H1 (cell line): ENCODE measurements at regions not wholly inside any gene's neighbourhood (a gene's known extent, or its start where the extent isn't known, plus 50 kb on each side); places are given as distances from the start of the nearest gene placed in this dataset.

ENCODE experiments used
- CTCF ChIA-PET: fragments of 300-600 bp; sonication (Branson Sonifier 250); formaldehyde crosslinking; loops from one replicate; lab custom pipeline; 2021; ENCODE audit not compliant: partially characterized antibody; lab: Charles Lee
- POLR2A ChIA-PET: fragments of 300-600 bp; sonication (Branson Sonifier 250); formaldehyde crosslinking; loops from one replicate; lab custom pipeline; 2021; ENCODE audit warnings: inconsistent platforms; ENCODE audit not compliant: partially characterized antibody; lab: Charles Lee
- DNase-seq, 2 experiments: peaks; one replicate each; pipeline versions ENCODE4 v3.0.0 to v3.0.0-alpha.2; 2010 to 2022; ENCODE audit warnings: low spot score in 2 of 2, low read depth in 1 of 2, mixed read lengths in 1 of 2
- FAIRE-seq: peaks from 2 replicates; lab custom pipeline; 2011; peaks lifted over from hg19 to GRCh38; lab: Jason Lieb, UNC
- H2AFZ ChIP-seq: 2 replicates; pipeline ENCODE4 v1.8.1; 2012; ENCODE audit warnings: low read length, inconsistent platforms
- H2AK5ac ChIP-seq: 2 replicates; pipeline ENCODE4 v1.6.1; 2013; ENCODE audit warnings: low read depth, low read length
- H2BK120ac ChIP-seq: replicated peaks from 2 replicates; pipeline ENCODE3; 2013; ENCODE audit warnings: low read depth, low read length, inconsistent platforms
- H2BK12ac ChIP-seq: 2 replicates; pipeline ENCODE4 v1.6.1; 2013; ENCODE audit warnings: low read depth, low read length
- H2BK15ac ChIP-seq: 2 replicates; pipeline ENCODE4 v1.6.1; 2013; ENCODE audit warnings: low read length
- H2BK20ac ChIP-seq: 2 replicates; pipeline ENCODE4 v1.6.1; 2013; ENCODE audit warnings: low read length
- H2BK5ac ChIP-seq: 2 replicates; pipeline ENCODE4 v1.6.1; 2013; ENCODE audit warnings: low read depth, low read length
- H3K14ac ChIP-seq: 2 replicates; pipeline ENCODE4 v1.6.1; 2013; ENCODE audit warnings: inconsistent platforms; ENCODE audit not compliant: insufficient read length
- H3K18ac ChIP-seq: 2 replicates; pipeline ENCODE4 v1.6.1; 2013; ENCODE audit warnings: low read length; ENCODE audit errors: extremely low read depth
- H3K23ac ChIP-seq: 2 replicates; pipeline ENCODE4 v1.6.1; 2013; ENCODE audit warnings: inconsistent platforms; ENCODE audit not compliant: insufficient read length
- H3K23me2 ChIP-seq: 2 replicates; pipeline ENCODE4 v1.6.1; 2013; ENCODE audit warnings: low read depth, low read length
- H3K27ac ChIP-seq: 2 replicates; pipeline ENCODE4 v1.6.1; 2011; ENCODE audit warnings: low read depth, low read length, inconsistent platforms
- H3K27me3 ChIP-seq, 4 experiments: replicated peaks in 1 of 4; 1 replicate in 1 of 4; 2 replicates in 3 of 4; pipeline versions ENCODE4 v1.6.1 to v1.8.1; 2011 to 2013; ENCODE audit warnings: low read length in 3 of 4, mild to moderate bottlenecking in 3 of 4, inconsistent platforms in 2 of 4, mixed read lengths in 2 of 4, moderate library complexity in 1 of 4; ENCODE audit not compliant: control insufficient read depth in 3 of 4, insufficient read depth in 3 of 4; ENCODE audit errors: extremely low read depth in 1 of 4
- H3K36me3 ChIP-seq, 4 experiments: 2 replicates each; pipeline versions ENCODE4 v1.6.1 to v1.8.1; 2011 to 2013; ENCODE audit warnings: mild to moderate bottlenecking in 4 of 4, low read length in 3 of 4, moderate library complexity in 2 of 4, control low read depth in 1 of 4, inconsistent platforms in 1 of 4; ENCODE audit not compliant: insufficient read depth in 4 of 4, control insufficient read depth in 2 of 4
- H3K4ac ChIP-seq: replicated peaks from 2 replicates; pipeline ENCODE3; 2013; ENCODE audit warnings: low read length, low read depth, mixed read lengths, inconsistent platforms; ENCODE audit not compliant: insufficient read length
- H3K4me1 ChIP-seq, 4 experiments: replicated peaks in 1 of 4; 1 replicate in 1 of 4; 2 replicates in 3 of 4; pipeline versions ENCODE4 v1.6.1 to v1.8.1; 2011 to 2013; ENCODE audit warnings: low read length in 3 of 4, inconsistent platforms in 2 of 4, mixed read lengths in 1 of 4; ENCODE audit not compliant: insufficient read depth in 4 of 4, control insufficient read depth in 3 of 4
- H3K4me2 ChIP-seq, 2 experiments: 2 replicates each; pipeline versions ENCODE4 v1.6.1 to v1.8.1; 2011 to 2013; ENCODE audit warnings: low read depth in 2 of 2, low read length in 2 of 2, control low read depth in 1 of 2, inconsistent platforms in 1 of 2, mild to moderate bottlenecking in 1 of 2; ENCODE audit not compliant: insufficient read depth in 1 of 2
- H3K4me3 ChIP-seq, 4 experiments: fragments of 200-600, 300-600 bp in 1 of 4; sonication (generic), shearing (Covaris generic), sonication (Bioruptor Twin) in 1 of 4; 2 replicates each; pipeline versions ENCODE4 v1.5.1 to v1.8.1; 2011 to 2016; ENCODE audit warnings: low read length in 4 of 4, low read depth in 3 of 4, control low read depth in 2 of 4, inconsistent platforms in 2 of 4, mild to moderate bottlenecking in 2 of 4, mixed read lengths in 1 of 4, moderate library complexity in 1 of 4; ENCODE audit not compliant: insufficient read depth in 2 of 4; ENCODE audit errors: extremely low read depth in 1 of 4
- H3K56ac ChIP-seq: replicated peaks from 2 replicates; pipeline ENCODE3; 2013; ENCODE audit warnings: low read depth, mild to moderate bottlenecking, mixed read lengths, low read length, inconsistent platforms; ENCODE audit not compliant: insufficient read length
- H3K79me1 ChIP-seq: 2 replicates; pipeline ENCODE4 v1.6.1; 2013; ENCODE audit warnings: low read depth, low read length, control low read depth
- H3K79me2 ChIP-seq, 2 experiments: 2 replicates each; pipeline versions ENCODE4 v1.6.1 to v1.8.1; 2012 to 2013; ENCODE audit warnings: low read length in 2 of 2, mild to moderate bottlenecking in 2 of 2, inconsistent platforms in 1 of 2; ENCODE audit not compliant: insufficient read depth in 2 of 2, control insufficient read depth in 1 of 2
- H3K9ac ChIP-seq, 4 experiments: replicated peaks in 1 of 4; 1 replicate in 1 of 4; 2 replicates in 3 of 4; pipeline versions ENCODE4 v1.6.1 to v1.8.1; 2011 to 2013; ENCODE audit warnings: low read depth in 3 of 4, low read length in 3 of 4, control low read depth in 2 of 4, mild to moderate bottlenecking in 2 of 4, moderate library complexity in 2 of 4, inconsistent platforms in 1 of 4; ENCODE audit errors: extremely low read depth in 1 of 4
- H3K9me3 ChIP-seq, 2 experiments: 2 replicates each; pipeline versions ENCODE4 v1.6.1 to v1.8.1; 2012 to 2013; ENCODE audit warnings: mild to moderate bottlenecking in 2 of 2, moderate library complexity in 2 of 2, control low read depth in 1 of 2, inconsistent platforms in 1 of 2, low read depth in 1 of 2, low read length in 1 of 2, mixed read lengths in 1 of 2; ENCODE audit not compliant: insufficient read depth in 2 of 2
- H4K20me1 ChIP-seq, 2 experiments: replicated peaks in 1 of 2; 2 replicates each; pipeline versions ENCODE3 to v1.8.1; 2011 to 2013; ENCODE audit warnings: inconsistent platforms in 2 of 2, low read length in 2 of 2, mild to moderate bottlenecking in 1 of 2; ENCODE audit not compliant: insufficient read depth in 2 of 2, control insufficient read depth in 1 of 2
- H4K5ac ChIP-seq: 2 replicates; pipeline ENCODE4 v1.6.1; 2013; ENCODE audit warnings: low read length, low read depth, mixed read lengths, inconsistent platforms; ENCODE audit not compliant: insufficient read length
- H4K8ac ChIP-seq: 2 replicates; pipeline ENCODE4 v1.8.0; 2013; ENCODE audit warnings: mild to moderate bottlenecking, moderate library complexity, low read length, inconsistent platforms; ENCODE audit not compliant: insufficient read depth; ENCODE audit errors: extremely low read depth
- H4K91ac ChIP-seq: replicated peaks from 2 replicates; pipeline ENCODE3; 2013; ENCODE audit warnings: low read length, mixed read lengths, inconsistent platforms; ENCODE audit not compliant: insufficient read length
- CBX5 ChIP-seq: fragments of 300-800, 300-1000 bp; sonication (generic); IDR thresholded peaks from 2 replicates; pipeline ENCODE4 v1.7.1; 2016; ENCODE audit warnings: antibody characterized with exemption, low read length, low read depth
- CREB1 ChIP-seq: IDR thresholded peaks from 2 replicates; pipeline ENCODE4 v1.6.1; 2012; ENCODE audit warnings: inconsistent platforms
- CTBP2 ChIP-seq: IDR thresholded peaks from 2 replicates; pipeline ENCODE4 v1.7.0; 2011; ENCODE audit warnings: borderline replicate concordance, mild to moderate bottlenecking, moderate library complexity, mixed read lengths, low read length; ENCODE audit not compliant: insufficient read depth, insufficient read length
- EP300 ChIP-seq, 2 experiments: IDR thresholded peaks; 1 replicate in 1 of 2; 2 replicates in 1 of 2; pipeline ENCODE4 v1.6.1; 2011 to 2012; ENCODE audit warnings: low read depth in 2 of 2, low read length in 2 of 2, mild to moderate bottlenecking in 2 of 2, borderline replicate concordance in 1 of 2, inconsistent platforms in 1 of 2, moderate library complexity in 1 of 2
- GABPA ChIP-seq: IDR thresholded peaks from 2 replicates; pipeline ENCODE4 v1.6.1; 2011; ENCODE audit warnings: mild to moderate bottlenecking, low read length, moderate library complexity, borderline replicate concordance; ENCODE audit not compliant: insufficient read depth
- GTF2F1 ChIP-seq: IDR thresholded peaks from 2 replicates; pipeline ENCODE4 v1.6.1; 2012; ENCODE audit warnings: low read depth, low read length, improper control_type of control experiment, borderline replicate concordance
- RXRA ChIP-seq: IDR thresholded peaks from 2 replicates; pipeline ENCODE4 v1.6.1; 2011; ENCODE audit warnings: low read depth, mild to moderate bottlenecking, low read length, moderate library complexity; ENCODE audit not compliant: insufficient read depth
- TAF7 ChIP-seq: optimal IDR thresholded peaks from 2 replicates; pipeline ENCODE3; 2011; ENCODE audit warnings: low read depth, mild to moderate bottlenecking, inconsistent platforms, low read length, moderate library complexity, borderline replicate concordance
- ZNF274 ChIP-seq: IDR thresholded peaks from 2 replicates; pipeline ENCODE4 v1.7.0; 2012; ENCODE audit warnings: low read length, borderline replicate concordance; ENCODE audit errors: extremely low read depth
- WGBS, 2 experiments: shearing (Covaris generic) in 1 of 2; methylation state at CpG; one replicate each; pipeline versions ENCODE4 v1.1.6 to v1.1.7; 2013 to 2015; ENCODE audit warnings: low lambda C conversion rate in 2 of 2, mixed read lengths in 2 of 2, inconsistent platforms in 1 of 2, low coverage in 1 of 2, missing lambda C conversion rate in 1 of 2; ENCODE audit not compliant: insufficient replicate concordance in 2 of 2, insufficient coverage in 1 of 2, insufficient read length in 1 of 2; ENCODE audit errors: extremely low coverage in 1 of 2, missing lambda C conversion rate in 1 of 2; 5-methylcytosine and 5-hydroxymethylcytosine counted together

GRCh38 chr5:122612901-122613300, 162.0 kb upstream of the SNX2 start:
- Histone ChIP-seq H3K14ac (no peak overlapping the region), H4K91ac (no peak overlapping the region), H3K56ac (no peak overlapping the region), H3K4me3 (no peak overlapping the region), H3K4ac (no peak overlapping the region), H3K23ac (no peak overlapping the region), H2BK5ac (peak overlapping the region; percentile 63; the same call in 1 of the 2 replicates), H2AK5ac (no peak overlapping the region), H3K27me3 (no peaks in the 10 kb centered on the region), H4K8ac (no peak overlapping the region), H3K27ac (no peak overlapping the region), H2BK20ac (no peak overlapping the region), H4K20me1 (no peaks in the 10 kb centered on the region), H3K36me3 (no peaks in the 10 kb centered on the region), H3K79me2 (no peaks in the 10 kb centered on the region), H3K79me1 (no peaks in the 10 kb centered on the region), H3K9ac (no peak overlapping the region), H3K4me2 (no peak overlapping the region), H2BK120ac (no peak overlapping the region), H2BK15ac (no peak overlapping the region), H2AFZ (peak overlapping the region; percentile 43; the same call in 1 of the 2 replicates), H3K23me2 (no peaks in the 10 kb centered on the region), H3K18ac (no peak overlapping the region), H3K4me1 (peaks cover 0 to 4% (median 1%) of the 10 kb centered on the region in 4 experiments; a peak in 2 of 7 replicates), H4K5ac (no peak overlapping the region), H3K9me3 (no peaks in the 10 kb centered on the region), H2BK12ac (no peak overlapping the region)
- FAIRE-seq (no peak), DNase-seq (no peak)
- ChIA-PET POLR2A (no interaction called here), CTCF (no interaction called here)
- TF ChIP-seq ZNF274 (no peak), RXRA (no peak), CBX5 (no peak), EP300 (IDR thresholded peaks at IDR 0.05; ENCODE audit: borderline replicate concordance in 1 of 2, low read depth in 2 of 2, low read length in 2 of 2) (no peak), CTBP2 (no peak), CREB1 (no peak), GABPA (no peak), TAF7 (no peak), GTF2F1 (no peak)
- 84% methylated on average over 5 of the region's 5 CpGs; no CpG with 5 or more reads in 1 of the 2 experiments for WGBS, 2 experiments
